Endothelial cell of umbilical vein (primary cell): ENCODE measurements at regions not wholly inside any gene's neighbourhood (a gene's known extent, or its start where the extent isn't known, plus 50 kb on each side); places are given as distances from the start of the nearest gene placed in this dataset.

ENCODE experiments used
- BruUV-seq: library from RNA; stranded (reverse); fragments of 400-500 nt; replicated peaks from 2 replicates; lab custom pipeline; 2021; lab: Mats Ljungman, UMichigan
- CTCF ChIA-PET: fragments of 300-600, 350-600 bp; sonication (Branson Sonifier 250); formaldehyde crosslinking; loops from one replicate; lab custom pipeline; 2021; ENCODE audit warnings: antibody characterized with exemption, inconsistent platforms; lab: Charles Lee
- POLR2A ChIA-PET: fragments of 300-600, 350-600 bp; sonication (Branson Sonifier 250); formaldehyde crosslinking; loops from one replicate; lab custom pipeline; 2021; ENCODE audit warnings: antibody characterized with exemption, inconsistent platforms; lab: Charles Lee
- DNase-seq: peaks from one replicate; pipeline ENCODE4 v3.0.0-alpha.2; 2011; ENCODE audit warnings: low read depth, low spot score
- FAIRE-seq: peaks from 2 replicates; lab custom pipeline; 2011; peaks lifted over from hg19 to GRCh38; lab: Jason Lieb, UNC
- H2AFZ ChIP-seq: 2 replicates; pipeline ENCODE4 v1.6.0; 2012; ENCODE audit warnings: low read depth, low read length, control low read depth, inconsistent platforms
- H3K27ac ChIP-seq: 2 replicates; pipeline ENCODE4 v1.5.1; 2011; ENCODE audit warnings: low read depth, mild to moderate bottlenecking, control low read depth, low read length, moderate library complexity; ENCODE audit not compliant: insufficient read depth
- H3K27me3 ChIP-seq, 2 experiments: 2 replicates each; pipeline versions ENCODE4 v1.6.0 to v1.6.1; 2011; ENCODE audit warnings: low read length in 2 of 2, mixed read lengths in 1 of 2; ENCODE audit not compliant: control insufficient read depth in 2 of 2, insufficient read depth in 2 of 2
- H3K36me3 ChIP-seq, 2 experiments: 2 replicates in 1 of 2; 3 replicates in 1 of 2; pipeline ENCODE4 v1.5.1; 2011; ENCODE audit warnings: low read length in 2 of 2, mild to moderate bottlenecking in 1 of 2, moderate library complexity in 1 of 2; ENCODE audit not compliant: control insufficient read depth in 2 of 2, insufficient read depth in 2 of 2; ENCODE audit errors: extremely low read depth in 1 of 2
- H3K4me1 ChIP-seq: 3 replicates; pipeline ENCODE4 v1.5.1; 2011; ENCODE audit warnings: mild to moderate bottlenecking, low read length; ENCODE audit not compliant: control insufficient read depth, insufficient read depth; ENCODE audit errors: extremely low read depth
- H3K4me2 ChIP-seq: 2 replicates; pipeline ENCODE4 v1.6.1; 2011; ENCODE audit warnings: low read length, control low read depth, mixed read lengths; ENCODE audit not compliant: insufficient read depth
- H3K4me3 ChIP-seq, 3 experiments: fragments of 200-600 bp in 1 of 3; sonication (generic), shearing (Covaris generic) in 1 of 3; replicated peaks in 1 of 3; 2 replicates each; pipeline ENCODE4 v1.5.1; 2011 to 2016; ENCODE audit warnings: control low read depth in 3 of 3, low read length in 3 of 3, mild to moderate bottlenecking in 2 of 3, inconsistent platforms in 1 of 3, low read depth in 1 of 3, moderate library complexity in 1 of 3; ENCODE audit not compliant: insufficient read depth in 1 of 3
- H3K79me2 ChIP-seq: 2 replicates; pipeline ENCODE4 v1.6.0; 2012; ENCODE audit warnings: low read length, inconsistent platforms; ENCODE audit not compliant: control insufficient read depth, insufficient read depth
- H3K9ac ChIP-seq: replicated peaks from 2 replicates; pipeline ENCODE3; 2011; ENCODE audit warnings: low read length, control low read depth; ENCODE audit not compliant: insufficient read depth; ENCODE audit errors: extremely low read depth
- H3K9me1 ChIP-seq: replicated peaks from 3 replicates; pipeline ENCODE4 v1.6.0; 2011; ENCODE audit warnings: mild to moderate bottlenecking, low read length; ENCODE audit not compliant: control insufficient read depth, insufficient read depth; ENCODE audit errors: extremely low read depth
- H3K9me3 ChIP-seq: replicated peaks from 2 replicates; pipeline ENCODE4 v1.5.1; 2012; ENCODE audit warnings: low read length, inconsistent platforms; ENCODE audit not compliant: control insufficient read depth, insufficient read depth
- H4K20me1 ChIP-seq: replicated peaks from 2 replicates; pipeline ENCODE3; 2011; ENCODE audit warnings: mild to moderate bottlenecking, low read length; ENCODE audit not compliant: control insufficient read depth, insufficient read depth; ENCODE audit errors: extremely low read depth
- CTCF ChIP-seq, 2 donors: IDR thresholded peaks; 1 replicate in 1 of 2; 2 replicates in 1 of 2; pipeline ENCODE4 v1.5.1; 2011; ENCODE audit warnings: low read length in 2 of 2, mild to moderate bottlenecking in 2 of 2, moderate library complexity in 2 of 2, control low read depth in 1 of 2, inconsistent platforms in 1 of 2, low read depth in 1 of 2; ENCODE audit not compliant: insufficient read depth in 1 of 2; ENCODE audit errors: extremely low read depth in 1 of 2
- EZH2 ChIP-seq: IDR thresholded peaks from 2 replicates; pipeline ENCODE4 v1.6.1; 2012; ENCODE audit warnings: borderline replicate concordance, low read depth, mild to moderate bottlenecking, moderate library complexity, low read length, inconsistent platforms; ENCODE audit not compliant: severe bottlenecking
- FOS ChIP-seq: IDR thresholded peaks from 2 replicates; pipeline ENCODE4 v1.6.1; 2011; ENCODE audit warnings: mild to moderate bottlenecking, low read length, moderate library complexity, borderline replicate concordance; ENCODE audit not compliant: insufficient read depth
- GATA2 ChIP-seq: IDR thresholded peaks from 2 replicates; pipeline ENCODE4 v1.7.0; 2011; ENCODE audit warnings: low read depth, mild to moderate bottlenecking, moderate library complexity, mixed read lengths, low read length; ENCODE audit not compliant: insufficient read length, insufficient read depth
- JUN ChIP-seq: IDR thresholded peaks from 2 replicates; pipeline ENCODE4 v1.6.1; 2011; ENCODE audit warnings: borderline replicate concordance, low read depth; ENCODE audit not compliant: insufficient read length, insufficient read depth
- MAX ChIP-seq: IDR thresholded peaks from 2 replicates; pipeline ENCODE4 v1.6.1; 2011; ENCODE audit not compliant: insufficient read depth, insufficient read length
- MYC ChIP-seq: IDR thresholded peaks from one replicate; pipeline ENCODE4 v1.6.1; 2011; ENCODE audit warnings: mild to moderate bottlenecking, low read depth, low read length
- POLR2A ChIP-seq: IDR thresholded peaks from 2 replicates; pipeline ENCODE4 v1.6.1; 2012; ENCODE audit warnings: low read depth, mild to moderate bottlenecking, control low read depth, low read length
- POLR2AphosphoS5 ChIP-seq: IDR thresholded peaks from 2 replicates; pipeline ENCODE4 v1.6.1; 2012; ENCODE audit warnings: low read depth, mild to moderate bottlenecking, control low read depth, low read length, moderate library complexity; ENCODE audit not compliant: insufficient read depth
- dilution Hi-C: fragments of 300-500 bp; cut with MboI; formaldehyde crosslinking; loops from one replicate; pipeline ENCODE4 v1.15.0; 2019; ENCODE audit warnings: low sequenced_read_pairs; ENCODE audit not compliant: extremely low pct_ligation_motif_present
- intact Hi-C: fragments of 100-400 bp; cut with micrococcal nuclease; formaldehyde crosslinking; loops from one replicate; pipeline ENCODE4 v1.10.0; 2022

- TF ChIP-seq MYC = no peak
- TF ChIP-seq CTCF (IDR thresholded peaks at IDR 0.05; ENCODE audit: extremely low read depth in 1 of 2, insufficient read depth in 1 of 2, low read depth in 1 of 2, low read length in 2 of 2) = no peak
- TF ChIP-seq GATA2 = no peak
- TF ChIP-seq POLR2A = no peak
- TF ChIP-seq MAX = no peak
- no peak for TF ChIP-seq FOS
- no peak for TF ChIP-seq EZH2
- TF ChIP-seq POLR2AphosphoS5 = no peak
- no peak for TF ChIP-seq JUN
- intact Hi-C loops (no loop called here), dilution Hi-C loops (no loop called here)
- ChIA-PET CTCF (no interaction called here), POLR2A (no interaction called here)
- peaks cover 3% of the 10 kb centered on the region for H3K9me3 ChIP-seq
- no peak overlapping the region for H3K27ac ChIP-seq
- no TSS peak for BruUV-seq
- no peaks in the 10 kb centered on the region for H3K9me1 ChIP-seq
- no peak overlapping the region for H3K4me3 ChIP-seq
- H4K20me1 ChIP-seq = no peaks in the 10 kb centered on the region
- DNase-seq (no peak), FAIRE-seq (no peak)
- no peaks in the 10 kb centered on the region for H3K27me3 ChIP-seq
- no peak overlapping the region for H2AFZ ChIP-seq
- H3K4me2 ChIP-seq = no peak overlapping the region
- no peaks in the 10 kb centered on the region for H3K4me1 ChIP-seq
- no peaks in the 10 kb centered on the region for H3K36me3 ChIP-seq
- no peak overlapping the region for H3K9ac ChIP-seq
- H3K79me2 ChIP-seq = no peaks in the 10 kb centered on the region
Measured at GRCh38 chr16:16917191-16917785, 538.3 kb downstream of the NPIPA7 start.
